ENCODE measurements at regions not wholly inside any gene's neighbourhood (a gene's known extent, or its start where the extent isn't known, plus 50 kb on each side); places are given as distances from the start of the nearest gene placed in this dataset.

GRCh38 chr5:98663521-98663920, 109.9 kb upstream of the RGMB start:
- Histone ChIP-seq H3K9me3 (ENCODE audit: control insufficient read depth, insufficient read depth, low read length) (no peaks in the 10 kb centered on the region), H3K4me1 (ENCODE audit: control insufficient read depth, insufficient read depth, low read length) (no peaks in the 10 kb centered on the region), H3K36me3 (ENCODE audit: control insufficient read depth, insufficient read depth, low read length) (no peaks in the 10 kb centered on the region), H3K27me3 (ENCODE audit: control insufficient read depth, insufficient read depth, low read length) (no peaks in the 10 kb centered on the region), H3K4me3 (ENCODE audit: low read length) (no peak overlapping the region), H3K27ac (ENCODE audit: low read length) (no peak overlapping the region)
- DNase-seq (ENCODE audit: low read depth, low spot score): no peak

- H3K4me3 ChIP-seq (ENCODE audit: low read length): no peak overlapping the region
- WGBS (ENCODE audit: insufficient coverage, insufficient read length): no CpG with 5 or more reads among the region's 4 CpGs
- no peaks in the 10 kb centered on the region for H3K36me3 ChIP-seq (ENCODE audit: control insufficient read depth, insufficient read depth, low read length)
- H3K27me3 ChIP-seq (ENCODE audit: control insufficient read depth, insufficient read depth, low read length): no peaks in the 10 kb centered on the region
- H3K4me1 ChIP-seq (ENCODE audit: control insufficient read depth, insufficient read depth, low read length): no peaks in the 10 kb centered on the region
- H3K9me3 ChIP-seq (ENCODE audit: control insufficient read depth, insufficient read depth, low read length): no peaks in the 10 kb centered on the region
- no peak for DNase-seq (ENCODE audit: low read depth, low spot score)
- no peak overlapping the region for H3K27ac ChIP-seq (ENCODE audit: low read length)
These were observed 108.7 kb upstream of the RGMB start for GRCh38 chr5:98664736-98665135.

- Histone ChIP-seq H3K4me1 (ENCODE audit: control insufficient read depth, insufficient read depth, low read length) (no peaks in the 10 kb centered on the region), H3K27me3 (ENCODE audit: control insufficient read depth, insufficient read depth, low read length) (no peaks in the 10 kb centered on the region), H3K9me3 (ENCODE audit: control insufficient read depth, insufficient read depth, low read length) (no peaks in the 10 kb centered on the region), H3K36me3 (ENCODE audit: control insufficient read depth, insufficient read depth, low read length) (no peaks in the 10 kb centered on the region), H3K4me3 (ENCODE audit: low read length) (no peak overlapping the region), H3K27ac (ENCODE audit: low read length) (no peak overlapping the region)
- WGBS (ENCODE audit: insufficient coverage, insufficient read length): no CpG with 5 or more reads among the region's 4 CpGs
- DNase-seq (ENCODE audit: low read depth, low spot score): no peak
These were observed 93.5 kb upstream of the RGMB start for GRCh38 chr5:98679963-98680362.

GRCh38 chr5:98690002-98690401, 83.5 kb upstream of the RGMB start:
- no peak for DNase-seq (ENCODE audit: low read depth, low spot score)
- no peaks in the 10 kb centered on the region for H3K9me3 ChIP-seq (ENCODE audit: control insufficient read depth, insufficient read depth, low read length)
- H3K27ac ChIP-seq (ENCODE audit: low read length): no peak overlapping the region
- H3K36me3 ChIP-seq (ENCODE audit: control insufficient read depth, insufficient read depth, low read length): no peaks in the 10 kb centered on the region
- no peaks in the 10 kb centered on the region for H3K4me1 ChIP-seq (ENCODE audit: control insufficient read depth, insufficient read depth, low read length)
- no peak overlapping the region for H3K4me3 ChIP-seq (ENCODE audit: low read length)
- no peaks in the 10 kb centered on the region for H3K27me3 ChIP-seq (ENCODE audit: control insufficient read depth, insufficient read depth, low read length)

- H3K36me3 ChIP-seq (ENCODE audit: control insufficient read depth, insufficient read depth, low read length): no peaks in the 10 kb centered on the region
- H3K27ac ChIP-seq (ENCODE audit: low read length): no peak overlapping the region
- no peak overlapping the region for H3K4me3 ChIP-seq (ENCODE audit: low read length)
- H3K27me3 ChIP-seq (ENCODE audit: control insufficient read depth, insufficient read depth, low read length): no peaks in the 10 kb centered on the region
- no peak for DNase-seq (ENCODE audit: low read depth, low spot score)
- no peaks in the 10 kb centered on the region for H3K9me3 ChIP-seq (ENCODE audit: control insufficient read depth, insufficient read depth, low read length)
- no CpG with 5 or more reads among the region's 1 CpG for WGBS (ENCODE audit: insufficient coverage, insufficient read length)
- H3K4me1 ChIP-seq (ENCODE audit: control insufficient read depth, insufficient read depth, low read length): no peaks in the 10 kb centered on the region
These were observed 78.6 kb upstream of the RGMB start for GRCh38 chr5:98694902-98695301.

GRCh38 chr5:98698359-98698758, 75.1 kb upstream of the RGMB start:
- no peak overlapping the region for H3K4me3 ChIP-seq (ENCODE audit: low read length)
- DNase-seq (ENCODE audit: low read depth, low spot score): no peak
- H3K9me3 ChIP-seq (ENCODE audit: control insufficient read depth, insufficient read depth, low read length): no peaks in the 10 kb centered on the region
- H3K4me1 ChIP-seq (ENCODE audit: control insufficient read depth, insufficient read depth, low read length): no peaks in the 10 kb centered on the region
- no peaks in the 10 kb centered on the region for H3K27me3 ChIP-seq (ENCODE audit: control insufficient read depth, insufficient read depth, low read length)
- no peaks in the 10 kb centered on the region for H3K36me3 ChIP-seq (ENCODE audit: control insufficient read depth, insufficient read depth, low read length)
- H3K27ac ChIP-seq (ENCODE audit: low read length): no peak overlapping the region

- no peak overlapping the region for H3K27ac ChIP-seq (ENCODE audit: low read length)
- no CpG with 5 or more reads among the region's 2 CpGs for WGBS (ENCODE audit: insufficient coverage, insufficient read length)
These were observed 72.7 kb upstream of the RGMB start for GRCh38 chr5:98700730-98701129.

GRCh38 chr5:98705841-98706240, 67.6 kb upstream of the RGMB start:
- DNase-seq (ENCODE audit: low read depth, low spot score): no peak
- Histone ChIP-seq H3K4me1 (ENCODE audit: control insufficient read depth, insufficient read depth, low read length) (no peaks in the 10 kb centered on the region), H3K36me3 (ENCODE audit: control insufficient read depth, insufficient read depth, low read length) (no peaks in the 10 kb centered on the region), H3K27me3 (ENCODE audit: control insufficient read depth, insufficient read depth, low read length) (no peaks in the 10 kb centered on the region), H3K27ac (ENCODE audit: low read length) (no peak overlapping the region), H3K9me3 (ENCODE audit: control insufficient read depth, insufficient read depth, low read length) (no peaks in the 10 kb centered on the region), H3K4me3 (ENCODE audit: low read length) (no peak overlapping the region)
- no CpG with 5 or more reads among the region's 2 CpGs for WGBS (ENCODE audit: insufficient coverage, insufficient read length)

More at GRCh38 chr5:98700730-98701129, 72.7 kb upstream of the RGMB start:
- H3K4me1 ChIP-seq (ENCODE audit: control insufficient read depth, insufficient read depth, low read length): no peaks in the 10 kb centered on the region
- no peaks in the 10 kb centered on the region for H3K27me3 ChIP-seq (ENCODE audit: control insufficient read depth, insufficient read depth, low read length)
- H3K9me3 ChIP-seq (ENCODE audit: control insufficient read depth, insufficient read depth, low read length): no peaks in the 10 kb centered on the region
- DNase-seq (ENCODE audit: low read depth, low spot score): no peak
- H3K36me3 ChIP-seq (ENCODE audit: control insufficient read depth, insufficient read depth, low read length): no peaks in the 10 kb centered on the region
- H3K4me3 ChIP-seq (ENCODE audit: low read length): no peak overlapping the region

GRCh38 chr5:98709681-98710080, 63.8 kb upstream of the RGMB start:
- no CpG with 5 or more reads among the region's 1 CpG for WGBS (ENCODE audit: insufficient coverage, insufficient read length)

GRCh38 chr5:98713027-98713426, 60.4 kb upstream of the RGMB start:
- no peak for DNase-seq (ENCODE audit: low read depth, low spot score)
- H3K9me3 ChIP-seq (ENCODE audit: control insufficient read depth, insufficient read depth, low read length): no peaks in the 10 kb centered on the region

More at GRCh38 chr5:98709681-98710080, 63.8 kb upstream of the RGMB start:
- Histone ChIP-seq H3K36me3 (ENCODE audit: control insufficient read depth, insufficient read depth, low read length) (no peaks in the 10 kb centered on the region), H3K27me3 (ENCODE audit: control insufficient read depth, insufficient read depth, low read length) (no peaks in the 10 kb centered on the region), H3K4me1 (ENCODE audit: control insufficient read depth, insufficient read depth, low read length) (no peaks in the 10 kb centered on the region), H3K9me3 (ENCODE audit: control insufficient read depth, insufficient read depth, low read length) (no peaks in the 10 kb centered on the region), H3K27ac (ENCODE audit: low read length) (no peak overlapping the region), H3K4me3 (ENCODE audit: low read length) (no peak overlapping the region)
- DNase-seq (ENCODE audit: low read depth, low spot score): no peak

GRCh38 chr5:98713856-98714255, 59.6 kb upstream of the RGMB start:
- Histone ChIP-seq H3K9me3 (ENCODE audit: control insufficient read depth, insufficient read depth, low read length) (no peaks in the 10 kb centered on the region), H3K4me1 (ENCODE audit: control insufficient read depth, insufficient read depth, low read length) (no peaks in the 10 kb centered on the region), H3K36me3 (ENCODE audit: control insufficient read depth, insufficient read depth, low read length) (no peaks in the 10 kb centered on the region), H3K27me3 (ENCODE audit: control insufficient read depth, insufficient read depth, low read length) (no peaks in the 10 kb centered on the region), H3K27ac (ENCODE audit: low read length) (no peak overlapping the region), H3K4me3 (ENCODE audit: low read length) (no peak overlapping the region)
- DNase-seq (ENCODE audit: low read depth, low spot score): no peak

More at GRCh38 chr5:98713027-98713426, 60.4 kb upstream of the RGMB start:
- Histone ChIP-seq H3K4me3 (ENCODE audit: low read length) (no peak overlapping the region), H3K27ac (ENCODE audit: low read length) (no peak overlapping the region), H3K36me3 (ENCODE audit: control insufficient read depth, insufficient read depth, low read length) (no peaks in the 10 kb centered on the region), H3K4me1 (ENCODE audit: control insufficient read depth, insufficient read depth, low read length) (no peaks in the 10 kb centered on the region), H3K27me3 (ENCODE audit: control insufficient read depth, insufficient read depth, low read length) (no peaks in the 10 kb centered on the region)
